GM12874 (cell line): ENCODE measurements at regions not wholly inside any gene's neighbourhood (a gene's known extent, or its start where the extent isn't known, plus 50 kb on each side); places are given as distances from the start of the nearest gene placed in this dataset.

Experiments
- CTCF ChIP-seq: IDR thresholded peaks from 2 replicates; pipeline ENCODE4 v1.5.1; 2011; ENCODE audit warnings: low read depth, mild to moderate bottlenecking, control low read depth, low read length, moderate library complexity; ENCODE audit not compliant: insufficient read depth

- TF ChIP-seq CTCF, result no peak
Measured at GRCh38 chr4:84146300-84146959, 352.7 kb downstream of the NKX6-1 start.

DNA sequence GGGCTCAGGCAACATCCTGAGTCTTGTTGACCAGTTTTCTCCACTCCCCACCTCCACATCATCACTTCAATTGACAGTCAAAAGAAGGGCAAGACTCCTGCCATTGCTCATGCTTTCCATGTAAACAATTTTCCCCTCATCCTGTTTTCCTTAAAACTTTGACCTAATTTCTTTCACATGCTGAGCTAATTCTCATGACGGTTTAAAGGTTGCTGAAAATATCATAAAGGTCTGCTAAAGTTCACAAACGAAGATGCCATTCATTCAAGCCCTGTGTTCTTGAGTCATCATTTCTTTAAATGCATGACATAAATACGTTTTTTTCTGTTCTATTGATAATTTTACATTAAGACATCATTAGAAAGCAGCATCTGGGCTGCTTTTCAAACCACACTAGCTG is 353.9 kb downstream of the NKX6-1 start:
- TF ChIP-seq CTCF, result no peak

DNA sequence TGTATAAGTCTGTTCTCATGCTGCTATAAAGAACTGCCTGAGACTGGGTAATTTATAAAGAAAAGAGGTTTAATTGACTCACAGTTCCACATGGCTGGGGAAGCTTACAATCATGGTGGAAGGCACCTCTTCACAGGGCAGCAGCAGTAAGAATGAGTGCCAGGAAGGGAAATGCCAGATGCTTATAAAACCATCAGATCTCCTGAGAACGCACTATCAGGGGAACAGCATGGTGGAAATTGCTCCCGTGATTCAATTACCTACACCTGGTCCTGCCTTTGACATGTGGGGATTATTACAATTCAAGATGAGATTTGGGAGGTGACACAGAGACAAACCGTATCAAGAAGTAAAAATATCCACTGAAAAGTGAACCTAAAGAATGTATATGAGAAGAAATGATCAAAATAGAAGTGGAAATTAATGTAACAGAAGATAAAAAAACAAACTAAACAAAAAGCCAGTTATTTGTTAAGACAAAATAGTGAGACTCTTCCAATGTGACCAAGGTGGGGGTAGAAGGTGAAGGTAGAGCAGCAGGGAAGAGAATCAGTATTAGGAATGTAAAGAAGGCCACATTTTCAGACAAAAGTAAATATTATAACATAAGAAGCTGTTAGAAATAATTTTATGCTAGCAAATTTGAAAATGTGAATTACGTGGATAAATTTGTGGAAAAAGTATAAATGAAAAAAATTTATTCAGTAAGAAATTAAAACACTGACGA is 372.9 kb downstream of the NKX6-1 start:
- no peak for TF ChIP-seq CTCF

GRCh38 chr4:84110040-84110439 is 389.1 kb downstream of the NKX6-1 start:
- TF ChIP-seq CTCF, result no peak

DNA sequence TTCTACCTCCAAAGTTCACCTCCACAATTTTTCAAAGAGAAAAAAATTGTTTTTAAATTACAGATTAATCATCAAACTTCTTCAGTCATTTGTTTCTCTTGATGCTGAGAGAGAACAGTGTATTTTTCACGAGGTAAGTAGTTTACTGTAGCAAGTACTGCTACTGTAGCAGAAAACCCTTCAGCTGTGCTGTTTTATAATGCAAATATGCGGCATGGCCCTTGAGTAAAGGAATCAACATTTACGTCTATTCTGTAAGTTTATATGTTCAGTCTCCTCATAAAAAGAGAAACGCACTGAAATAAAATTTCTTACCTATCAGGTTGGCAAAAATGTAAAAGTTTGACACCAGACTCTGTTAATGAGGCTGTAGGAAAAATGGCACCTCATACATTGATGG is 399.0 kb downstream of the NKX6-1 start:
- TF ChIP-seq CTCF, result no peak

- no peak for TF ChIP-seq CTCF
Measured at GRCh38 chr4:84099599-84099998, 399.5 kb downstream of the NKX6-1 start.

DNA sequence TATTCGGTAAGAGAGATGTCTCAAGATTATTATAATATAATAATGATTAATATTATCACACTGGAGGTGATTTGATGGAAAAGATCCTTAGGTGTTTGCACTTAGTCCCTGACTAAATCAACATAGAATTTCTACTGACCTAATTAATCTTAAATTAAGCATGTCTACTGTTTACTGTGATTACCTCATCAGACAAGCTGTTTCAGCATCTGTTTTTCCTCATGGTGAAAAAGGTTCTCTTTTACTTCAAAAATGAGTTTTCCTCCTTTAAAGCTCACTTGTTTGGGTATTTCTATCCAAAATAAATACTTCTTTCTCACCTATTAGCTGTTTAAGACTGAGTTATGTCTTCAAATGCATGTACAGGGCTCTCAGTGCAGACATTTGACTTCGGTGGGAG is 407.8 kb downstream of the NKX6-1 start:
- no peak for TF ChIP-seq CTCF
